ENCODE measurements at regions not wholly inside any gene's neighbourhood (a gene's known extent, or its start where the extent isn't known, plus 50 kb on each side); places are given as distances from the start of the nearest gene placed in this dataset.
"Not testable (repeated sequence)": the region's sequence is repeated elsewhere in the genome, so short reads cannot be mapped to it uniquely, and the experiment has no call there.

DNA sequence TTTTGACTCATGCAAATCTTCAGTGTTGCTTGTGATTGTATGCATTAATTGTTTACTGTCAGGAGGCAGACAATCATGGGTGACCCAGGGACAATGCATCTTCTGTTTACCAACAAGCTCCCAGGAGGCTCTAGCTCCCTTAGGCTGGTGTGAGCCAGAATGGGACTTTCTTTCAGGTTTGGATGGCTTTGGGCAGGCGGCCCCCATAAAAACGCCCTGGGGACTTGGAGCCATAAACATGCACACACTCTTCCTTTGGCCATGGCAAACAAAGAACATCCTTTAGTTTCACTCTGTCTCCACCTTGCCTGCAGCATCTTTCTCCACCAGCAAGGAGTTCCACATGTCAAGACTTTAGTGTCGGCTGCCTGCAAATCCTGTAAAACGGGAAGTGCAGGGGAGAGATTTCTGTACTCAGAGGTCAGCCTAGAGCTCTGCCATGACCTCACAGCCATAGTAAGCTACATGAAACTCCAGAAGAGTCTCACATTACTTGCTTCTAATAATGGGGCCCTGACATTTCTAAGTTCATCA lies 127.6 kb downstream of the MAP3K7 start:
- Histone ChIP-seq H3K79me2 (no peaks in the 10 kb centered on the region), H3K4me2 (no peak overlapping the region), H3K4me3 (no peak overlapping the region), H3K36me3 (replicated peaks; ENCODE audit: insufficient read depth, low read depth) (no peaks in the 10 kb centered on the region), H3K4me1 (ENCODE audit: insufficient read depth) (no peaks in the 10 kb centered on the region), H3K9me2 (replicated peaks; ENCODE audit: insufficient read depth) (no peaks in the 10 kb centered on the region), H3K9me3 (ENCODE audit: low read depth) (no peaks in the 10 kb centered on the region), H3K27me3 (no peaks in the 10 kb centered on the region), H4K20me1 (ENCODE audit: insufficient read depth, poor library complexity, severe bottlenecking) (no peaks in the 10 kb centered on the region), H3K27ac (no peak overlapping the region), H2AFZ (no peak overlapping the region)
- 52% methylated on average over 3 of the region's 4 CpGs for WGBS (ENCODE audit: low lambda C conversion rate, missing lambda C conversion rate)
- TF ChIP-seq, protein P1, sequence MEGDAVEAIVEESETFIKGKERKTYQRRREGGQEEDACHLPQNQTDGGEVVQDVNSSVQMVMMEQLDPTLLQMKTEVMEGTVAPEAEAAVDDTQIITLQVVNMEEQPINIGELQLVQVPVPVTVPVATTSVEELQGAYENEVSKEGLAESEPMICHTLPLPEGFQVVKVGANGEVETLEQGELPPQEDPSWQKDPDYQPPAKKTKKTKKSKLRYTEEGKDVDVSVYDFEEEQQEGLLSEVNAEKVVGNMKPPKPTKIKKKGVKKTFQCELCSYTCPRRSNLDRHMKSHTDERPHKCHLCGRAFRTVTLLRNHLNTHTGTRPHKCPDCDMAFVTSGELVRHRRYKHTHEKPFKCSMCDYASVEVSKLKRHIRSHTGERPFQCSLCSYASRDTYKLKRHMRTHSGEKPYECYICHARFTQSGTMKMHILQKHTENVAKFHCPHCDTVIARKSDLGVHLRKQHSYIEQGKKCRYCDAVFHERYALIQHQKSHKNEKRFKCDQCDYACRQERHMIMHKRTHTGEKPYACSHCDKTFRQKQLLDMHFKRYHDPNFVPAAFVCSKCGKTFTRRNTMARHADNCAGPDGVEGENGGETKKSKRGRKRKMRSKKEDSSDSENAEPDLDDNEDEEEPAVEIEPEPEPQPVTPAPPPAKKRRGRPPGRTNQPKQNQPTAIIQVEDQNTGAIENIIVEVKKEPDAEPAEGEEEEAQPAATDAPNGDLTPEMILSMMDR (IDR thresholded peaks at IDR 0.05; ENCODE audit: poor library complexity): no peak
- no peak for TF ChIP-seq EZH2phosphoT487 (IDR thresholded peaks at IDR 0.05; ENCODE audit: low read depth, severe bottlenecking, unreplicated experiment)
- no peak for TF ChIP-seq EZH2 (IDR thresholded peaks at IDR 0.05; ENCODE audit: borderline replicate concordance)
- no peak for DNase-seq (ENCODE audit: low spot score)

DNA sequence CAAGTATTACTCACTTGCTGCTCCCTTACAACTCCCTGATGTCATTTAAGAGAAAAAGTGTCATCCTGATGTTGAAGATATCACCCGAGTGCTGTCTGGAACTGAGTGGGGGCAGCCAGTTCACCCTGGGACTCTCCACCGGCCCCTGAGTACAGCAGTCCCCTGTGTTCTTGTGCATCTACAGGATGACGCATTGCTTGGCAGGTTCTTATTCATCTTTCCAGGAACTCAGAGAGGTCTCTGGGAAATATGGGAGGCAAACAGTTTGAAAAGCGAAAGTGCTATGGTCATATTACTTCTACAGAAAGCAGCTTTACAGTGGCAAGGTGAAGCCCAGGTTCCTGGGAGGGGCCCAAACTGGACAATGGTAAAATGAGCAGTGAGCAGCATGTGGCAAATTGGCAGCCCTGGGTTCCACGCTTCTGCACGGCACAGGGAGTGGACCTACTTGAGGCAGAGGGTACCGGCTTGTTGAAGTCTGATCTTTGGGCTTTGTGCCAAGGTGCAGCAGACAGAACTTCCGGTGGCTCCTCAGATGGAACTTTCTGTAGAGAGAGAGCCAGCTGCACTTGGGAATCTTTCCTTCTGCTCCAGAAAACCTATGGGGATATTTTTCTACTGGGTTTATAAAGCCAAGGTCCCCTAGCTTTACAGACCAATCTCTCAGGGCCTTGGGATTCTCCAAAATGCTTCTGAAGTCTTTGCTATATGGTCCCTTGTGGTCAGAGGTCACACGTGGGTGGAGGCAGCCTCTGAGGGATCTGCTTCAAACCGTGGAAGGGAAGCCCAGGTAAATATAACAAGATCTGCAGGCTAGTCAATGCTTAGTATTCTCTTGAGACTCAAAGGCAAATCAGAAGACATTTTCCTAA lies 128.3 kb downstream of the MAP3K7 start:
- Histone ChIP-seq H2AFZ (no peak overlapping the region), H3K4me3 (no peak overlapping the region), H3K27ac (no peak overlapping the region), H3K27me3 (no peaks in the 10 kb centered on the region), H4K20me1 (ENCODE audit: insufficient read depth, poor library complexity, severe bottlenecking) (no peaks in the 10 kb centered on the region), H3K36me3 (replicated peaks; ENCODE audit: insufficient read depth, low read depth) (no peaks in the 10 kb centered on the region), H3K9me2 (replicated peaks; ENCODE audit: insufficient read depth) (no peaks in the 10 kb centered on the region), H3K79me2 (no peaks in the 10 kb centered on the region), H3K4me1 (ENCODE audit: insufficient read depth) (no peaks in the 10 kb centered on the region), H3K4me2 (no peak overlapping the region), H3K9me3 (ENCODE audit: low read depth) (no peaks in the 10 kb centered on the region)
- no peak for TF ChIP-seq EZH2 (IDR thresholded peaks at IDR 0.05; ENCODE audit: borderline replicate concordance)
- WGBS (ENCODE audit: low lambda C conversion rate, missing lambda C conversion rate): 70% methylated on average over 10 of the region's 10 CpGs
- no peak for DNase-seq (ENCODE audit: low spot score)

DNA sequence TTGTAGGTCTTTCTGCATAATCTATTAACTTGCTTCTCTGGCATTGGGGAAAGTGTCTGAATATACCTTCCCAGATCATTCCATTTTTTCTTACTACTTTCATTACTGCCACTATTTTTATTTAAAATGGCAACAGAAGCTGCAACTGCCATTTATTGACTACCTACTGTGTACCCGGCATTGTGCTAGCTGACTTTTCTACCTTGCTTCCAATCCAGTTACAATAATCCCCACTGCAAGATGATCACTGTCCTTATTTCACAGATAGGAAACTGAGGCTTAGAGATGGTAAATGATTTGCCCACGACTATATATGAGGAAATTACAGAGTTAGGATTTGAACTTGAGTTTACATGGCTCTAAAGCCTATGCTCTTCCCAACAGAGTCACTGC lies 129.0 kb downstream of the MAP3K7 start:
- H3K27ac ChIP-seq: no peak overlapping the region
- no peaks in the 10 kb centered on the region for H3K9me2 ChIP-seq (replicated peaks; ENCODE audit: insufficient read depth)
- no peaks in the 10 kb centered on the region for H3K79me2 ChIP-seq
- no peaks in the 10 kb centered on the region for H3K9me3 ChIP-seq (ENCODE audit: low read depth)
- TF ChIP-seq EZH2phosphoT487 (IDR thresholded peaks at IDR 0.05; ENCODE audit: low read depth, severe bottlenecking, unreplicated experiment) (no peak), EZH2 (IDR thresholded peaks at IDR 0.05; ENCODE audit: borderline replicate concordance) (no peak)
- TF ChIP-seq, protein P1 (IDR thresholded peaks at IDR 0.05; ENCODE audit: poor library complexity): no peak
- no peak overlapping the region for H2AFZ ChIP-seq
- no peak overlapping the region for H3K4me2 ChIP-seq
- H4K20me1 ChIP-seq (ENCODE audit: insufficient read depth, poor library complexity, severe bottlenecking): no peaks in the 10 kb centered on the region
- H3K36me3 ChIP-seq (replicated peaks; ENCODE audit: insufficient read depth, low read depth): no peaks in the 10 kb centered on the region
- no peak overlapping the region for H3K4me3 ChIP-seq
- no peak for DNase-seq (ENCODE audit: low spot score)
- WGBS (ENCODE audit: low lambda C conversion rate, missing lambda C conversion rate): 91% methylated on average over 2 of the region's 2 CpGs
- no peaks in the 10 kb centered on the region for H3K4me1 ChIP-seq (ENCODE audit: insufficient read depth)
- no peaks in the 10 kb centered on the region for H3K27me3 ChIP-seq

DNA sequence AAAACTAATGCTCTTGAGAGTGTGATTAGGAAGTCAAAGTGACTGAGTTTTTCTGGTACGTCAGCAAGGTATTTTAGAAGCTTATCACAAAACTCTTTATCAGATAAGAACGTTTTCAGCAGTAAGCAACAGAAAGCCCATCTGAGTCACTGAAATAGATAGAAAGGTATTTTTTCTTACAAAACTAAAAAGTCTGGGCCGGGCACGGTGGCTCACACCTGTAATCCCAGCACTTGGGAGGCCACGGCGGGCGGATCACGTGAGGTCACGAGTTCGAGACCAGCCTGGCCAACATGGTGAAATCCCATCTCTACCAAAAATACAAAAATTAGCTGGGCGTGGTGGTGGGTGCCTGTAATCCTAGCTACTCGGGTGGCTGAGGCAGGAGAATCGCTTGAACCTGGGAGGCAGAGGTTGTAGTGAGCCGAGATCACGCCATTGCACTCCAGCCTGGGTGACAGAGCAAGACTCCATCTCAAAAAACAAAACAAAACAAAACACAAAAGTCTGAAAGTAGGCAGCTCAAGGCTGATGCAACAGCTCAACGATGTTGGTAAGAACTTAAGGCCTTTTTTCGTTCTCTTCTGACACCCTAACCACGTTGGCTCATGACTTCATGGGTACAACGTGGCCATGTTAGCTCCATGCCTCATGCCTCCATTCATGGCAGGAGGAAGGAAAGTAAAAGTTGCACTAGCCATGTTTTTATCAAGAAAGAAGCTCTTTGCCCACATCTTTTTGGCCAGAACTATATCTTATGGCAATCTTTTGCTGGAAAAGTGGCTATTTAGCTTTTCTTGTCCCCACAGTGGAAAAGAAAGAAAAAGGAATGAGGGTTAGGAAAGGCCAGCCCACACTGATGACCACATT lies 129.6 kb downstream of the MAP3K7 start:
- not testable (repeated sequence) for H3K9me3 ChIP-seq (ENCODE audit: low read depth); H3K79me2 ChIP-seq; H3K4me3 ChIP-seq; DNase-seq (ENCODE audit: low spot score); H3K27ac ChIP-seq; H2AFZ ChIP-seq; H3K4me2 ChIP-seq; H4K20me1 ChIP-seq (ENCODE audit: insufficient read depth, poor library complexity, severe bottlenecking); H3K36me3 ChIP-seq (replicated peaks; ENCODE audit: insufficient read depth, low read depth); H3K4me1 ChIP-seq (ENCODE audit: insufficient read depth); H3K9me2 ChIP-seq (replicated peaks; ENCODE audit: insufficient read depth); H3K27me3 ChIP-seq
- 78% methylated on average over 19 of the region's 19 CpGs for WGBS (ENCODE audit: low lambda C conversion rate, missing lambda C conversion rate)

All from hepatocyte (in vitro differentiated cells).